ENCODE measurements at regions not wholly inside any gene's neighbourhood (a gene's known extent, or its start where the extent isn't known, plus 50 kb on each side); places are given as distances from the start of the nearest gene placed in this dataset.
A peak's percentile ranks its signal among the peaks of the same experiment; 100 is the strongest.

GRCh38 chr18:32831781-32832180 lies 59.0 kb upstream of the KLHL14 start:
- peak; percentile 32 for DNase-seq (ENCODE audit: low read depth)
- TF ChIP-seq CTCF (IDR thresholded peaks at IDR 0.05; ENCODE audit: insufficient read depth, low read length, poor library complexity, severe bottlenecking): no peak

GRCh38 chr18:32823226-32823625 lies 50.4 kb upstream of the KLHL14 start:
- H3K36me3 ChIP-seq (ENCODE audit: control insufficient read depth, insufficient read depth, low read length): no peaks in the 10 kb centered on the region
- no peak for TF ChIP-seq CTCF (IDR thresholded peaks at IDR 0.05; ENCODE audit: insufficient read depth, low read length, poor library complexity, severe bottlenecking)
- no peak for DNase-seq (ENCODE audit: low read depth)
- H3K4me3 ChIP-seq (ENCODE audit: low read depth, low read length): no peak overlapping the region
- no peaks in the 10 kb centered on the region for H3K27me3 ChIP-seq (ENCODE audit: control insufficient read depth, insufficient read depth, low read length)

More at GRCh38 chr18:32831781-32832180, 59.0 kb upstream of the KLHL14 start:
- no peak overlapping the region for H3K4me3 ChIP-seq (ENCODE audit: low read depth, low read length)
- H3K36me3 ChIP-seq (ENCODE audit: control insufficient read depth, insufficient read depth, low read length): no peaks in the 10 kb centered on the region
- no peaks in the 10 kb centered on the region for H3K27me3 ChIP-seq (ENCODE audit: control insufficient read depth, insufficient read depth, low read length)
